ENCODE measurements at regions not wholly inside any gene's neighbourhood (a gene's known extent, or its start where the extent isn't known, plus 50 kb on each side); places are given as distances from the start of the nearest gene placed in this dataset.

GRCh38 chr12:30218073-30218472, 434.3 kb upstream of the TMTC1 start:
- H2AFZ ChIP-seq = no peak overlapping the region
- no peaks in the 10 kb centered on the region for H3K9me3 ChIP-seq (ENCODE audit: low read depth)
- H4K20me1 ChIP-seq (ENCODE audit: insufficient read depth) = no peaks in the 10 kb centered on the region
- no peaks in the 10 kb centered on the region for H3F3A ChIP-seq (ENCODE audit: insufficient read depth)
- in situ Hi-C loops (cut with MboI) = no loop called here
- WGBS, 2 experiments (ENCODE audit: low coverage in 1 of 2, low lambda C conversion rate in 2 of 2, missing lambda C conversion rate in 2 of 2) = 53 to 62% methylated on average over 4 of the region's 4 CpGs
- no peaks in the 10 kb centered on the region for H3K36me3 ChIP-seq (ENCODE audit: low read depth)
- no peak for DNase-seq
- H3K79me2 ChIP-seq (ENCODE audit: insufficient read depth) = no peaks in the 10 kb centered on the region
- H3K4me1 ChIP-seq (ENCODE audit: insufficient read depth) = no peaks in the 10 kb centered on the region
- TF ChIP-seq EZH2 (IDR thresholded peaks at IDR 0.05; ENCODE audit: insufficient read depth, poor library complexity, severe bottlenecking) (no peak), EZH2phosphoT487 (IDR thresholded peaks at IDR 0.05; ENCODE audit: insufficient read depth, low read depth) (no peak)
- no peaks in the 10 kb centered on the region for H3K9me2 ChIP-seq (ENCODE audit: insufficient read depth)
- no peak overlapping the region for H3K9ac ChIP-seq
- H3K27ac ChIP-seq = no peak overlapping the region
- peaks cover 4% of the 10 kb centered on the region; the same call in 1 of the 2 replicates for H3K27me3 ChIP-seq (replicated peaks; ENCODE audit: insufficient read depth)
- H3K4me2 ChIP-seq (ENCODE audit: unreplicated experiment) = no peak overlapping the region
- no peak overlapping the region for H3K4me3 ChIP-seq

DNA sequence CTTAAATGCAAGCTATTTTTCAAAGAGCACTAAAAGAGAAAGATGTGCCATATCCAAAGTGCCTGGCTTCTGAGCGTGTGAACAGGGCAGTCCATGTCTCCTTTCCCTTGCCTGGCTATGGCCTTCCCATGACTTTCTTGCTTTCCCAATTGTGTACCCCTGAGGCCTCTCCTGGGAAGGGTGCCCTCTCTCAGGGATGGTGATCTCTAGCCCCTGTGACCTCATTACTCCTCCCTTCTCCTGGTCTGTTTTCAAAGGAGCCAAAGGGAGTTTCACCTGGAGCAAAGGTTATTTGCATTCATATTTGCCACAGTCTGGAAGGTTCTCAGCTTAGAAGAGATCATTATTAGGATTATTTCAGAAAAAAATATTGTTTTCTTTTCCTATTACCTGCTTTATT, 429.4 kb upstream of the TMTC1 start:
- no peaks in the 10 kb centered on the region for H3K9me2 ChIP-seq (ENCODE audit: insufficient read depth)
- H3K9ac ChIP-seq = no peak overlapping the region
- H2AFZ ChIP-seq = no peak overlapping the region
- no peak overlapping the region for H3K4me2 ChIP-seq (ENCODE audit: unreplicated experiment)
- in situ Hi-C loops (cut with MboI) = no loop called here
- H3K4me3 ChIP-seq = no peak overlapping the region
- no peaks in the 10 kb centered on the region for H3K36me3 ChIP-seq (ENCODE audit: low read depth)
- H3K4me1 ChIP-seq (ENCODE audit: insufficient read depth) = no peaks in the 10 kb centered on the region
- H3F3A ChIP-seq (ENCODE audit: insufficient read depth) = no peaks in the 10 kb centered on the region
- no peaks in the 10 kb centered on the region for H4K20me1 ChIP-seq (ENCODE audit: insufficient read depth)
- H3K9me3 ChIP-seq (ENCODE audit: low read depth) = no peaks in the 10 kb centered on the region
- no peaks in the 10 kb centered on the region for H3K79me2 ChIP-seq (ENCODE audit: insufficient read depth)
- WGBS, 2 experiments (ENCODE audit: low coverage in 1 of 2, low lambda C conversion rate in 2 of 2, missing lambda C conversion rate in 2 of 2) = 32 to 33% methylated on average over 1 of the region's 1 CpG
- TF ChIP-seq EZH2 (IDR thresholded peaks at IDR 0.05; ENCODE audit: insufficient read depth, poor library complexity, severe bottlenecking) (no peak), EZH2phosphoT487 (IDR thresholded peaks at IDR 0.05; ENCODE audit: insufficient read depth, low read depth) (no peak)
- no peak overlapping the region for H3K27ac ChIP-seq
- H3K27me3 ChIP-seq (replicated peaks; ENCODE audit: insufficient read depth) = peaks cover 4% of the 10 kb centered on the region; the same call in 1 of the 2 replicates
- no peak for DNase-seq

- Histone ChIP-seq H3K9me3 (ENCODE audit: low read depth) (no peaks in the 10 kb centered on the region), H3K9me2 (ENCODE audit: insufficient read depth) (no peaks in the 10 kb centered on the region), H3K27ac (no peak overlapping the region), H3F3A (ENCODE audit: insufficient read depth) (no peaks in the 10 kb centered on the region), H4K20me1 (ENCODE audit: insufficient read depth) (no peaks in the 10 kb centered on the region), H3K9ac (no peak overlapping the region), H3K4me2 (ENCODE audit: unreplicated experiment) (no peak overlapping the region), H3K4me1 (ENCODE audit: insufficient read depth) (no peaks in the 10 kb centered on the region), H2AFZ (no peak overlapping the region), H3K36me3 (ENCODE audit: low read depth) (no peaks in the 10 kb centered on the region), H3K27me3 (replicated peaks; ENCODE audit: insufficient read depth) (peaks cover 12% of the 10 kb centered on the region; the same call in 1 of the 2 replicates), H3K79me2 (ENCODE audit: insufficient read depth) (no peaks in the 10 kb centered on the region), H3K4me3 (no peak overlapping the region)
- TF ChIP-seq EZH2phosphoT487 (IDR thresholded peaks at IDR 0.05; ENCODE audit: insufficient read depth, low read depth) (no peak), EZH2 (IDR thresholded peaks at IDR 0.05; ENCODE audit: insufficient read depth, poor library complexity, severe bottlenecking) (no peak)
- DNase-seq = no peak
- WGBS, 2 experiments (ENCODE audit: low coverage in 1 of 2, low lambda C conversion rate in 2 of 2, missing lambda C conversion rate in 2 of 2) = 69 to 71% methylated on average over 3 of the region's 3 CpGs
- in situ Hi-C loops (cut with MboI) = no loop called here
Measured at GRCh38 chr12:30211743-30212142, 428.0 kb upstream of the TMTC1 start.

DNA sequence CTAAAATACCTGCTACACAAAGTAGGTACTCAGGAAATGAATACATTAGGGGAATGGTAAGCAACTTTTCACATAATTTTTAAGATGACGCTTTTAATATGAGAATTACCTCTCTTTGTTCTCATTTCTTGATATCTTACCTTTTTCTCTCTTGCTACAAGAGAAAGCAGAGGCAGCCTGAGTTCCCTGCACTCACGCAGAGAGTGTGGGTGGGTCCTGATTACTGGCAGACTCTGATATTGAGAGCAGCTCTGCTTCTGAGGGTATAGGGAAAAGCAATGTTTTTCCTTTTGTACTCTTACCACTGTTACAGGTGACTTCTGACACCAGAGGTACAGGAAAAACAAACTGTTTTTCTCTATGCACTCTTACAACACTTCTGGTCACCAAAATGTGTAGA, 420.2 kb upstream of the TMTC1 start:
- in situ Hi-C loops (cut with MboI) = no loop called here
- no peak overlapping the region for H3K4me3 ChIP-seq

More for the DNA sequence above, 420.2 kb upstream of the TMTC1 start:
- Histone ChIP-seq H4K20me1 (ENCODE audit: insufficient read depth) (no peaks in the 10 kb centered on the region), H3K36me3 (ENCODE audit: low read depth) (no peaks in the 10 kb centered on the region), H3K27ac (no peak overlapping the region), H3K27me3 (replicated peaks; ENCODE audit: insufficient read depth) (peaks cover 50% of the 10 kb centered on the region), H3K4me1 (ENCODE audit: insufficient read depth) (no peaks in the 10 kb centered on the region), H3K4me2 (ENCODE audit: unreplicated experiment) (no peak overlapping the region), H3K9me3 (ENCODE audit: low read depth) (no peaks in the 10 kb centered on the region), H2AFZ (no peak overlapping the region), H3K9ac (no peak overlapping the region), H3K79me2 (ENCODE audit: insufficient read depth) (no peaks in the 10 kb centered on the region), H3F3A (ENCODE audit: insufficient read depth) (no peaks in the 10 kb centered on the region), H3K9me2 (ENCODE audit: insufficient read depth) (no peaks in the 10 kb centered on the region)
- no peak for DNase-seq
- TF ChIP-seq EZH2 (IDR thresholded peaks at IDR 0.05; ENCODE audit: insufficient read depth, poor library complexity, severe bottlenecking) = no peak
- no peak for TF ChIP-seq EZH2phosphoT487 (IDR thresholded peaks at IDR 0.05; ENCODE audit: insufficient read depth, low read depth)
- 47 to 57% methylated on average over 2 of the region's 2 CpGs for WGBS, 2 experiments (ENCODE audit: low coverage in 1 of 2, low lambda C conversion rate in 2 of 2, missing lambda C conversion rate in 2 of 2)
